Astrocyte (in vitro differentiated cells and primary cell): ENCODE measurements at regions not wholly inside any gene's neighbourhood (a gene's known extent, or its start where the extent isn't known, plus 50 kb on each side); places are given as distances from the start of the nearest gene placed in this dataset.

Experiments
- DNase-seq: peaks from one replicate; pipeline ENCODE4 v3.0.0-alpha.2; 2010; ENCODE audit warnings: low read depth
- FAIRE-seq: peaks from 2 replicates; lab custom pipeline; 2011; peaks lifted over from hg19 to GRCh38; lab: Jason Lieb, UNC
- H2AFZ ChIP-seq: 2 replicates; pipeline ENCODE4 v1.6.0; 2012; ENCODE audit warnings: low read depth, low read length, inconsistent platforms
- H3K27ac ChIP-seq: 2 replicates; pipeline ENCODE4 v1.5.1; 2011; ENCODE audit warnings: low read depth, low read length, inconsistent platforms
- H3K27me3 ChIP-seq: 2 replicates; pipeline ENCODE4 v1.6.0; 2011; ENCODE audit warnings: low read length, inconsistent platforms; ENCODE audit not compliant: insufficient read depth
- H3K36me3 ChIP-seq: 2 replicates; pipeline ENCODE4 v1.5.1; 2011; ENCODE audit warnings: low read length, inconsistent platforms; ENCODE audit not compliant: insufficient read depth
- H3K4me1 ChIP-seq: 2 replicates; pipeline ENCODE4 v1.5.1; 2011; ENCODE audit warnings: low read length, inconsistent platforms; ENCODE audit not compliant: insufficient read depth
- H3K4me2 ChIP-seq: 2 replicates; pipeline ENCODE4 v1.6.0; 2012; ENCODE audit warnings: low read length, inconsistent platforms
- H3K4me3 ChIP-seq: 2 replicates; pipeline ENCODE4 v1.5.1; 2011; ENCODE audit warnings: low read depth, mild to moderate bottlenecking, low read length, inconsistent platforms; ENCODE audit not compliant: insufficient read depth
- H3K79me2 ChIP-seq: 2 replicates; pipeline ENCODE4 v1.6.0; 2012; ENCODE audit warnings: mild to moderate bottlenecking, low read length, inconsistent platforms; ENCODE audit not compliant: insufficient read depth
- H3K9ac ChIP-seq: 2 replicates; pipeline ENCODE4 v1.6.0; 2012; ENCODE audit warnings: mild to moderate bottlenecking, low read length, inconsistent platforms
- H3K9me3 ChIP-seq: 2 replicates; pipeline ENCODE4 v1.5.1; 2012; ENCODE audit warnings: low read depth, mild to moderate bottlenecking, low read length, inconsistent platforms; ENCODE audit not compliant: insufficient read depth
- H4K20me1 ChIP-seq: 2 replicates; pipeline ENCODE4 v1.6.0; 2012; ENCODE audit warnings: low read length, inconsistent platforms; ENCODE audit not compliant: insufficient read depth
- H3K27ac Mint-ChIP-seq: one replicate; pipeline ENCODE4 v1.8.0; 2021; ENCODE audit warnings: mild to moderate bottlenecking, mixed read lengths; ENCODE audit not compliant: unreplicated experiment
- H3K27me3 Mint-ChIP-seq: one replicate; pipeline ENCODE4 v1.8.0; 2021; ENCODE audit warnings: low read depth, mixed read lengths; ENCODE audit not compliant: unreplicated experiment
- H3K36me3 Mint-ChIP-seq: one replicate; pipeline ENCODE4 v1.8.0; 2021; ENCODE audit warnings: low read depth, mixed read lengths; ENCODE audit not compliant: unreplicated experiment
- H3K4me1 Mint-ChIP-seq: one replicate; pipeline ENCODE4 v1.8.0; 2021; ENCODE audit warnings: low read depth, mixed read lengths; ENCODE audit not compliant: unreplicated experiment
- H3K4me3 Mint-ChIP-seq: one replicate; pipeline ENCODE4 v1.8.0; 2021; ENCODE audit warnings: mild to moderate bottlenecking, moderate library complexity, mixed read lengths; ENCODE audit not compliant: unreplicated experiment
- H3K9me3 Mint-ChIP-seq: one replicate; pipeline ENCODE4 v1.8.0; 2021; ENCODE audit warnings: mild to moderate bottlenecking, mixed read lengths; ENCODE audit not compliant: unreplicated experiment
- CTCF ChIP-seq: IDR thresholded peaks from 2 replicates; pipeline ENCODE4 v1.5.1; 2011; ENCODE audit warnings: low read depth, mild to moderate bottlenecking, inconsistent platforms, low read length, moderate library complexity; ENCODE audit not compliant: insufficient read depth
- EZH2 ChIP-seq: IDR thresholded peaks from 2 replicates; pipeline ENCODE4 v1.6.1; 2012; ENCODE audit warnings: mild to moderate bottlenecking, low read length, inconsistent platforms; ENCODE audit not compliant: insufficient read depth

- no peaks in the 10 kb centered on the region for H4K20me1 ChIP-seq
- no peaks in the 10 kb centered on the region for H3K36me3 Mint-ChIP-seq
- no peak overlapping the region for H3K4me2 ChIP-seq
- H3K36me3 ChIP-seq: no peaks in the 10 kb centered on the region
- FAIRE-seq (no peak), DNase-seq (no peak)
- no peaks in the 10 kb centered on the region for H3K4me1 ChIP-seq
- H3K79me2 ChIP-seq: no peaks in the 10 kb centered on the region
- no peak overlapping the region for H3K4me3 Mint-ChIP-seq
- H3K27me3 Mint-ChIP-seq: peaks cover 3% of the 10 kb centered on the region
- no peaks in the 10 kb centered on the region for H3K9me3 Mint-ChIP-seq
- H3K4me1 Mint-ChIP-seq: peaks cover 6% of the 10 kb centered on the region
- no peak overlapping the region for H3K9ac ChIP-seq
- no peak overlapping the region for H2AFZ ChIP-seq
- TF ChIP-seq CTCF: no peak
- no peak for TF ChIP-seq EZH2
- H3K27ac ChIP-seq: no peak overlapping the region
- no peak overlapping the region for H3K27ac Mint-ChIP-seq
- H3K4me3 ChIP-seq: no peak overlapping the region
- H3K27me3 ChIP-seq: no peaks in the 10 kb centered on the region
- no peaks in the 10 kb centered on the region for H3K9me3 ChIP-seq
Measured at GRCh38 chr16:63618896-63619485, 1502.9 kb downstream of the CDH11 start.

GRCh38 chr16:63617990-63618763, 1503.7 kb downstream of the CDH11 start:
- Mint-ChIP-seq H3K4me3 (no peak overlapping the region), H3K9me3 (no peaks in the 10 kb centered on the region), H3K36me3 (no peaks in the 10 kb centered on the region), H3K4me1 (peaks cover 6% of the 10 kb centered on the region), H3K27ac (no peak overlapping the region), H3K27me3 (peaks cover 3% of the 10 kb centered on the region)
- DNase-seq (no peak), FAIRE-seq (no peak)
- no peaks in the 10 kb centered on the region for H3K4me1 ChIP-seq
- H3K9ac ChIP-seq: no peak overlapping the region
- H3K4me3 ChIP-seq: peak overlapping the region; percentile 52
- H3K4me2 ChIP-seq: peak overlapping the region; percentile 83
- no peaks in the 10 kb centered on the region for H3K27me3 ChIP-seq
- H4K20me1 ChIP-seq: no peaks in the 10 kb centered on the region
- H3K79me2 ChIP-seq: no peaks in the 10 kb centered on the region
- no peaks in the 10 kb centered on the region for H3K9me3 ChIP-seq
- H3K27ac ChIP-seq: no peak overlapping the region
- peak overlapping the region; percentile 83 for H2AFZ ChIP-seq
- TF ChIP-seq CTCF (no peak), EZH2 (no peak)
- H3K36me3 ChIP-seq: no peaks in the 10 kb centered on the region
